Ishikawa (cell line): ENCODE measurements at regions not wholly inside any gene's neighbourhood (a gene's known extent, or its start where the extent isn't known, plus 50 kb on each side); places are given as distances from the start of the nearest gene placed in this dataset.

Source experiments
- CEBPB ChIP-seq: IDR thresholded peaks from 2 replicates; pipeline ENCODE4 v1.6.1; 2012
- CREB1 ChIP-seq: IDR thresholded peaks from 2 replicates; pipeline ENCODE4 v1.6.1; 2012; ENCODE audit warnings: low read depth
- EGR1 ChIP-seq: IDR thresholded peaks from 2 replicates; pipeline ENCODE4 v1.6.1; 2012
- EP300 ChIP-seq: IDR thresholded peaks from 2 replicates; pipeline ENCODE4 v1.6.1; 2012; ENCODE audit warnings: borderline replicate concordance
- FOXM1 ChIP-seq: IDR thresholded peaks from 2 replicates; pipeline ENCODE4 v1.6.1; 2012; ENCODE audit warnings: low read depth, borderline replicate concordance
- NFIC ChIP-seq: IDR thresholded peaks from 2 replicates; pipeline ENCODE4 v1.6.1; 2012
- RAD21 ChIP-seq: IDR thresholded peaks from 2 replicates; pipeline ENCODE4 v1.6.1; 2012; ENCODE audit warnings: low read depth
- TAF1 ChIP-seq: IDR thresholded peaks from 2 replicates; pipeline ENCODE4 v1.6.1; 2012; ENCODE audit warnings: low read depth, mild to moderate bottlenecking
- TCF12 ChIP-seq: IDR thresholded peaks from 2 replicates; pipeline ENCODE4 v1.6.1; 2012; ENCODE audit warnings: low read depth
- TEAD4 ChIP-seq: IDR thresholded peaks from 2 replicates; pipeline ENCODE4 v1.6.1; 2012
- YY1 ChIP-seq: IDR thresholded peaks from 2 replicates; pipeline ENCODE4 v1.6.1; 2012; ENCODE audit warnings: low read depth
- ZBTB7A ChIP-seq: IDR thresholded peaks from 2 replicates; pipeline ENCODE4 v1.6.1; 2012; ENCODE audit warnings: low read depth
- TF ChIP-seq, protein P1 (sequence below): IDR thresholded peaks from 2 replicates; pipeline ENCODE4 v1.6.1; 2012
- TF ChIP-seq, protein P2 (sequence below): IDR thresholded peaks from 2 replicates; pipeline ENCODE4 v1.6.1; 2012; ENCODE audit warnings: low read depth, mild to moderate bottlenecking
- TF ChIP-seq, protein P3 (sequence below): IDR thresholded peaks from 2 replicates; pipeline ENCODE4 v1.6.1; 2012

DNA sequence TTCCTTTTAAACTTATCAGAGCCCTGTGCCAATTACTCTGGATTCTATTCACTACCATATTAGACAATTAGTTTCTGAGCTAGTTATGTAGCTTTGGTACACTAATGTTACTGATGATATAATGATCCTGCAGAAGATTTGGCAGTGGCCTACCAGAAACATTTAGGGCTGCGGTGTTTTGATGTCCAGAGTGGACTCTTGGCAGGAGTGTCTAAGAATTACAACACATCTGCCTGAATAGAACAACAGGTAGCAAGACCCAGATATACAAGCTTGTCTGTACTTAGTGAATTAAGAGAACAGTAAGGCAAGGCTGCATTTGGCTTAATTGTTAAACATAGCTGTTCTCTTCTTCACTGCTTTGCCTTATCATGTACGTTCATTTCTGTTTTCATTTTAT lies 691.6 kb upstream of the FBXO33 start:
- TF ChIP-seq EGR1 (no peak), TCF12 (no peak), YY1 (no peak), FOXM1 (no peak), CREB1 (no peak), EP300 (no peak), ZBTB7A (no peak), CEBPB (no peak), TEAD4 (no peak), TAF1 (no peak), RAD21 (no peak), NFIC (no peak)
- TF ChIP-seq, protein P1, sequence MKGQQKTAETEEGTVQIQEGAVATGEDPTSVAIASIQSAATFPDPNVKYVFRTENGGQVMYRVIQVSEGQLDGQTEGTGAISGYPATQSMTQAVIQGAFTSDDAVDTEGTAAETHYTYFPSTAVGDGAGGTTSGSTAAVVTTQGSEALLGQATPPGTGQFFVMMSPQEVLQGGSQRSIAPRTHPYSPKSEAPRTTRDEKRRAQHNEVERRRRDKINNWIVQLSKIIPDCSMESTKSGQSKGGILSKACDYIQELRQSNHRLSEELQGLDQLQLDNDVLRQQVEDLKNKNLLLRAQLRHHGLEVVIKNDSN, result no peak
- TF ChIP-seq, protein P2, sequence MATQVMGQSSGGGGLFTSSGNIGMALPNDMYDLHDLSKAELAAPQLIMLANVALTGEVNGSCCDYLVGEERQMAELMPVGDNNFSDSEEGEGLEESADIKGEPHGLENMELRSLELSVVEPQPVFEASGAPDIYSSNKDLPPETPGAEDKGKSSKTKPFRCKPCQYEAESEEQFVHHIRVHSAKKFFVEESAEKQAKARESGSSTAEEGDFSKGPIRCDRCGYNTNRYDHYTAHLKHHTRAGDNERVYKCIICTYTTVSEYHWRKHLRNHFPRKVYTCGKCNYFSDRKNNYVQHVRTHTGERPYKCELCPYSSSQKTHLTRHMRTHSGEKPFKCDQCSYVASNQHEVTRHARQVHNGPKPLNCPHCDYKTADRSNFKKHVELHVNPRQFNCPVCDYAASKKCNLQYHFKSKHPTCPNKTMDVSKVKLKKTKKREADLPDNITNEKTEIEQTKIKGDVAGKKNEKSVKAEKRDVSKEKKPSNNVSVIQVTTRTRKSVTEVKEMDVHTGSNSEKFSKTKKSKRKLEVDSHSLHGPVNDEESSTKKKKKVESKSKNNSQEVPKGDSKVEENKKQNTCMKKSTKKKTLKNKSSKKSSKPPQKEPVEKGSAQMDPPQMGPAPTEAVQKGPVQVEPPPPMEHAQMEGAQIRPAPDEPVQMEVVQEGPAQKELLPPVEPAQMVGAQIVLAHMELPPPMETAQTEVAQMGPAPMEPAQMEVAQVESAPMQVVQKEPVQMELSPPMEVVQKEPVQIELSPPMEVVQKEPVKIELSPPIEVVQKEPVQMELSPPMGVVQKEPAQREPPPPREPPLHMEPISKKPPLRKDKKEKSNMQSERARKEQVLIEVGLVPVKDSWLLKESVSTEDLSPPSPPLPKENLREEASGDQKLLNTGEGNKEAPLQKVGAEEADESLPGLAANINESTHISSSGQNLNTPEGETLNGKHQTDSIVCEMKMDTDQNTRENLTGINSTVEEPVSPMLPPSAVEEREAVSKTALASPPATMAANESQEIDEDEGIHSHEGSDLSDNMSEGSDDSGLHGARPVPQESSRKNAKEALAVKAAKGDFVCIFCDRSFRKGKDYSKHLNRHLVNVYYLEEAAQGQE, result no peak
- TF ChIP-seq, protein P3, sequence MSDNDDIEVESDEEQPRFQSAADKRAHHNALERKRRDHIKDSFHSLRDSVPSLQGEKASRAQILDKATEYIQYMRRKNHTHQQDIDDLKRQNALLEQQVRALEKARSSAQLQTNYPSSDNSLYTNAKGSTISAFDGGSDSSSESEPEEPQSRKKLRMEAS, result no peak

DNA sequence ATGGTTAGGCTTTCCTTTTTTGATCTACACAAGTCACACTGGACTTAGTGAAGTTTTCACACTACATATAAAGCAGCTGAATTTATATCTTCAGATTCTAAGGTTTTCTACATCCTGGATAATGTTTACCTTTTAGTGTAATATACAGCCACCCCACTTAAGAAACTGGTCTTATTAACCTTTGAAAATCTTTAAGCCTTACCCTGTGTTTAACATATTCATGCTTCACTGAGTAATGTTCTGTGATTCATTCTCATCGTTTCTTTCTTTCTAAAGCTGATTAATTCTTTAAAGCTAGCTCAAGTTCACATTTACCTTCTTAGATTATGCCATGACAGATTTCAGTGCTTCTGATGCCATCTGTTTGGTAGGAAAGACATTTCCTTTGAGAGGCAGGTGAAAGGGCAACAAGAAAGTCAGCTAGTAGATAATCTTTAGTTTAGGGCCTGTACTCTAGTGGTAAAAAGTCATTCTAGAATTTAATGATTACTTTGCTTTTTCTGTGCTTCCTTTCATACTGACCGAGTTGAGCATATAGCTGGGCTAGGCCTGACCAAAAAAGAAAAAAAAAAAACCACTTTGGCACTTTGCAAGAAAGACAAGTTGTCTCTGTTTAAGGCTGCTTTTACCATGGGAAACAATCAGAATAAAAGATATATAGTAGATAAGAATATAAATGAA lies 690.9 kb upstream of the FBXO33 start:
- no peak for TF ChIP-seq YY1
- no peak for TF ChIP-seq TAF1
- TF ChIP-seq EP300, result no peak
- TF ChIP-seq TEAD4, result no peak
- TF ChIP-seq, protein P2, result no peak
- no peak for TF ChIP-seq RAD21
- TF ChIP-seq ZBTB7A, result no peak
- TF ChIP-seq, protein P3, result no peak

DNA sequence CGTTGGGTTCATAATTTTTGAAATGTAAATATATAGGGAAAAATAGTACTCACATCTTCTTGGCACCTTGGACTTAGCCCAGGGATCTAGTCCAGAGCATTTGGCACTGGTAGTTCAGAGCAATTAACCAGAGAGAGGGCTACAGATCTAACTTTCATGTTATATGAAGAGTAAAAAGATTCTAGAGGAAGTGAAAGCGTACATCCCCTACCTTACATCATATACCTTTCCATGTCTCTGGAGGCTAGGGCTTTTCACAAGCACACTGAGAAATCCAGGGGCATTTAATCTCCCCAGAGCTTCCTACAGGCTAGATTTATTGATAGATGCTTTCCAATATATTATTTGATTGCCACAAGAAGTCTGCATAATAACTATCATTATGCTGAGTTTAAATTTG lies 687.5 kb upstream of the FBXO33 start:
- TF ChIP-seq RAD21 (no peak), EGR1 (no peak), CREB1 (no peak), CEBPB (no peak), YY1 (no peak), TCF12 (no peak), TAF1 (no peak)

DNA sequence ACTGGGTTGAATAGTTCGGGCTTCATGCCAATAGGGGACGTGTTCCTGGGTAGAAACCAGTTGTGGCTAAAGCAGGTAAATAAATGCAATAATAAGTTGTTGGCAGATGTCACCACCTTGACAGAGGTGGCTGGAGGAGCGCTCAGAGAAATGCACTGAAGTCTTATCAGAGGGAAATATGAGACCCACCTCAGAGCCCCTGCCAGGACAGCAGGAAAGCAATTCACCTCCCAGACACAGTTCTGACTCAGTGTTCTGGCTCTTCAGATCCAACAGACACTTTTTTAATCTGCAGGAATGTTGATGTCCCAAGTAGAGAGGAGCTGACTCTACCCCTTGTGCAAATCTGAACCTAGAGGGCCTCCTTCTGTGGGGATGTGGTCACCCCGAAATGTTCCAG lies 687.1 kb upstream of the FBXO33 start:
- TF ChIP-seq RAD21 (no peak), YY1 (no peak), TEAD4 (no peak), NFIC (no peak), EGR1 (no peak), CEBPB (no peak), TCF12 (no peak), EP300 (no peak), CREB1 (no peak), FOXM1 (no peak), TAF1 (no peak)
- TF ChIP-seq, protein P3, result no peak
- TF ChIP-seq, protein P1, result no peak
- TF ChIP-seq, protein P2, result no peak
